Activated CD8-positive, alpha-beta memory T cell treated with anti-CD3 and anti-CD28 coated beads for 1 hour (primary cell): ENCODE measurements at regions not wholly inside any gene's neighbourhood (a gene's known extent, or its start where the extent isn't known, plus 50 kb on each side); places are given as distances from the start of the nearest gene placed in this dataset.

ENCODE experiments used
- DNase-seq, 2 donors: peaks; one replicate each; pipeline ENCODE4 v3.0.0-alpha.2; 2020; ENCODE audit warnings: low read depth in 1 of 2; ENCODE audit errors: extremely low read depth in 1 of 2

- DNase-seq, result no peak
Observed at GRCh38 chr19:33898062-33898677, 101.5 kb downstream of the KCTD15 start.

GRCh38 chr19:33900817-33901216 lies 104.1 kb downstream of the KCTD15 start:
- DNase-seq, result no peak

DNA sequence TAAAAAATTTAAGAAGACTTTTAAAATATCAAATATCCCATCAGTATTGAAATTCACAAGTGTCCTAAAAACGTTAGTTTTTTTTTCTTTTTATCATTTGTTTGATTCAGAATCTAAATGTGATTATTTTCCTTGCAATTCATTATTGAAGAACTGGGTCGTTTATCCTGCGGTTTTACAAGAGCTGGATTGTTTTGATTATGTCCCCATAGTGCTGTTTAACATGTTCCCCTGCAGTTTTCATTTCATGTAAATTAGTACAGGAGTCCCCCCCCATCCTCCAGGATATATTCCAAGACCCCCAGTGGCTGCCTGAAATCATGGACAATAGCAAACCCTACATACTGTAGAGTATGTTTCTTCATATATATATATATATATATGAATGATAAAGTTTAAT lies 105.7 kb downstream of the KCTD15 start:
- no peak for DNase-seq

- DNase-seq, result no peak
Observed at GRCh38 chr19:33902802-33903488, 106.3 kb downstream of the KCTD15 start.

- no peak for DNase-seq
Observed at GRCh38 chr19:33903489-33903850, 106.8 kb downstream of the KCTD15 start.

DNA sequence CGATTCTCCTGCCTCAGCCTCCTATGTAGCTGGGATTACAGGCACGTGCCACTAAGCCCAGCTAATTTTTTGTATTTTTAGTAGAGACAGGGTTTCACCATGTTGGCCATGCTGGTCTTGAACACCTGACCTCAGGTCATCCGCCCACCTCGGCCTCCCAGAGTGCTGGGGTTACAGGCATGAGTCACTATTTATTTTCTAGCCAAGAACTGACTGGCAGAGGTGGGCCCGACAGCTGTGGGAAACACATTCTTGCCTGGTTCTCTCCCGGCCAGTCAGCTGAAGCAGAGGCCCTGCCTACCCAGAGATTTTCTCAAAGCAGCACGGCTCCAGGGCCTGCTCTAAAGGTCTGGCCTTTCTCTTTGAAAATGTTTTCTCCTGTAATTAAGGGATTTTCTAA lies 108.0 kb downstream of the KCTD15 start:
- no peak for DNase-seq

DNA sequence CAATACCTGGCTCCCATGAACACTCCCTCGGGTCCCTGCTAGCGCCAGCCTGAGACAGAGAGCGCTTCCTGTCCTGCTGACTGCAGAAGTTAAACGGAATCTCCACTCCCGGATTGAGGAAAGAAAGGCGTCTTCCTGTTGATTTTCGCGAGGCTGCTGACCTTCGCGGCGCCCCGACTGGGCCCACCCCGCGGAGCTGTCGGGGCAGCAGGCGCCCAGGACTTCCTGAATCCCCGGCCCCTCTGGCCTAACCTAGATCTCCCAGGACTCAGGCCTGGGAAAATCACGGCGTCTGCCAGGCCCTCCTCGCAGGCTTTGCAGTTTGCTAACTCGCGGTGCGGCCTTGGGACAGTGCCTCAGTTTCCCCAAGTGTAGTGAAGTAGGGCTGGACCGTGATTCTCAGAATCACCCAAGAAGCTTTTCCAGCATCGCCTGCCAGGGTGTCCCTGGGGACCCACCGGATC lies 108.8 kb downstream of the KCTD15 start:
- no peak for DNase-seq

DNA sequence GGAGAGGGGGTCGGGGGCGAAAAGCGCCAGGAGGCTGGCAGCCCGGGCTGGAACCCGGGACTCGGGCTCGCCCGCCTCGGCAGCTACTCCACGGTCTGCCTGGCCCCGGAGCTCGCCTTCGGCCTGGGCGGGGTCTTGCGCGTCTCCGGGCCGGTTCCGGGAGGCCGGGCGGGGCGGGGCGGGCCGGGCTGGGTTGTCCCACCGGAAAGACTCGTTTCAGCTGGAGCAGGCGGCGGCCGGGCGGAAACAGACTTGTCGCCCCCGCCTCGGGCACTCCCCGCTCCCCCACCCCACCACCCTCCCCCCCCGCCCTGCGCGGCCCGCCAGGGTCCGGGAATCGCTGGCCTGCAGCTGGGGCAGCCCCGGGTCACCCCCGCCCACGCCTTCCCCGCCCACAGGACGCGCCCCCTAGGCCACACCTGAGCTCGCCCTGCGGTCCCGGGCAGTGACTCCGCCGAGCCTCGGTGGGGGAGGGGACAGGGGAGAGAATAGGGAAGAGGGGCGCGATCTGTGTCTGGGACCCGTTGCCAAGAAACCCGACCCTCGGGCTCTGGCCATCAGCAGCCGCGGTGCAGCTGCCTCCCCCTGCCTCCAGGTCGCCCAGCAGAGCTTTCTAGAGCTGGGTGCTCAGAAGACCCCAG lies 109.4 kb downstream of the KCTD15 start:
- DNase-seq, result no peak

DNA sequence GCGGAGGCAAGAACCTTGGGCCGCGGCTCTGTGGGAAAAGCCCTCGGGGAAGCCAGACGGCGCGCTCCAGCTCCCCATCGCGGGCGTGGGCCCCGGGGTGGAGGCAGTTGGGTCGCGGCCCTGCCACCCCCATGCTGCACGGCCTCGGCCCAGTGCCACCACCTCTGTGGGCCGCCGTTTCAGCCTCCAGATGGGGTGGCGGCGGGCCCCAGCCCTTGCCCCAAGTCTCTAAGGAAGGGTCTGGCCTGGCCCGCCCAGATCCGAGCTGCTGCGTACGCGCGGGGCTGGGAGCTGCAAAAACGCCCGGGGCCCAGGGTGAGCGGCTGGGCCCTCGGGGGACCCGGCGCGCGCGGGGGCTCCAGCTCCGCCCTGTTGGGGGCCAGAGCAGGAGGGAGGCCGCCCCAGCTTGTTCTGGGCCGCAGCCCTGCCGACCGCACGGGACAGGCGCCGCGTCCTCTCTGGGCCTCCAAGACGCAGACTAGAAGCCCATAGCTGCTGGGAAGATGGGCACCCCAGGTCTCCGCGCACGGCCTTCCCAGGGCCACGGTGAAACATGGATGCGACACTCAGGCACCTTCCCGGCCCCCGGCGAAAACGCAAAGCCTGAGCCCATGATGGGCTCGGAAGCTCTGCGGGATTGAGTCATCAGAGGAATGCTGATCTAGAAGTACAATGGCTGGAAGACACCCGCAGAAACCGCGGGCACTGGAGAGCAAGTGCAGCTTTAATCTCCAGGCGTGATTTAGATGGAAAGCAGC lies 110.1 kb downstream of the KCTD15 start:
- no peak for DNase-seq

DNA sequence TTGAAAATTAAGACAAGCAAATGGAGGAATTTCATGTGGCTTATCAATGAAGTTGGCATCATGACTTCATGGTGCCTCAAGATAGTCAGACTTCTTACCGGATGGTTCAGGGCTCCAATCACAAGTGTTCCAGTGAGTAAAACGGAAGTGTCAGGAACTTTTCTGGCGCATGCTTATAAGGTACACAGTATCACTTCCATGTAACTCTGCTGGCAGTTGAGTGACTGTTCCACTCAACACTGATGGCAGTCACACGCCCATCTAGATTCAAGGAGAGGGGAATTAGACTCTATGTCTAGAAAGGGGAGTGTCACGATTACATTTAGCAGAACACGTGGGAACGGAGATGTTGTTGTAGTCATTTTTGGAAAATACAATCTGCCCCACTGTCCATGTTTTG lies 114.3 kb downstream of the KCTD15 start:
- DNase-seq, result no peak

GRCh38 chr19:33914599-33914998 lies 117.9 kb downstream of the KCTD15 start:
- no peak for DNase-seq

DNA sequence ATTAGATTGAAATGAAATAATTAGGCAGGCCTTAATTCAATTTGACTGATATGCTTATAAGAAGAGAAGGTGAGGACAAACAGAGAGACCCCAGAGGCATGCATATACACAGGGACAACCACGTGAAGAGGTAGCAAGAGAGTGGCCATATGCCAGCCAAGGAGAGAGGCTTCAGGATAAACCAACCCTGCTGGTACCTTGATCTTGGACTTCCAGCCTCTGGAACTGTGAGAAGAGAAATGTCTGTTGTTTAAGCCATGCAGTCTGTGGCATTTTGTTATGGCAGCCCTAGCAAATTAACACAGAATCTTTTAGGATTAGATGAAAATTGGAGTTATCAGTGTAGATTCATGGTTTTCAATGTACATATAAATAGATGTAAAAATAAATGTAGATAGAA lies 120.1 kb downstream of the KCTD15 start:
- DNase-seq, result no peak

DNA sequence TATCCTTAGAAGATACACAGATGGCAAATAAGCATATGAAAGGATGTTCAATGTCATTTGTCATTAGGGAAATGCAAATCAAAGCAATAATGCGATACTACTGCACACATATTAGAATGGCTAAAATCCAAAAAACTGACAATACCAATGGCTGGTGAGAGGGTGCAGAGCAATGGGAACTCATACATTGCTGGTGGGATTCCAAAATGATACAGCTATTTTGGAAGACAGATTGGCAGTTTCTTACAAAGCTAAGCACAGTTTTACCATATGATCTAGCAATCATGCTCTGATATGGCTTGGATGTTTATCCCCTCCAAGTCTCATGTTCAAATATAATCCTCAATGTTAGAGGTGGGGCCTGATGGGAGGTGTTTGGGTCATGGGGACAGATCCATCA lies 122.6 kb downstream of the KCTD15 start:
- no peak for DNase-seq

- no peak for DNase-seq
Observed at GRCh38 chr19:33921165-33921564, 124.5 kb downstream of the KCTD15 start.

GRCh38 chr19:33926306-33926705 lies 129.6 kb downstream of the KCTD15 start:
- no peak for DNase-seq

DNA sequence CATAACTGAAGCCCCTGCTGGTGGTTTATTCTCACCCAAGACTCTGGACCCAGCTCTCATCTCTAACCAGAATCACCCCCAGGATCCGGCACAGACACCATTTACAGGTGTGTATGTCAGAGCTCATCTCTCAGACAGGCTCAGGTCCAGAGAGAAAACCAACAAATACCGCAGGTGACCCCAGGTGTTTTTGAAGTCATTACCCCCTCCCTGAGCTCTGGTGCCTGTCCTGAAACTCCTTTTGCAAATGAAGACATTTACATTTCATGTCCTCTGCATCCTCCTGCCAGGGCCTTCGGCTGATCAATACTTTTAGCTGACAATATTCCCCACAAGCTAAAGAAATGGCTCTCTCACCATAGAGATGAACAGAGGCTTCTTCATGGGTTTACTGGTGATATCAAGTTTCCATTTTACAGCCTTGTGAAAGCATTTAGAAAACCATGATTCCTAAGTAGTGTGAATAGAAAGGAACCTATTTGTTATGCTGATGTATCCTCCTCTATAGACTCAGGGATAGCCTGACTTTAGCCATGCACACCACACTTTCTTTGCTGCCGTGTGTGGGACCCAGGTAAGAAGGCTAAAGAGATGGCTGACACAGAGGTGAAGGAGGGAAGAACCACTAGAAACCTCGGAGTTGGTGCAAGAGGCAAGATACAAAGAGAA lies 131.3 kb downstream of the KCTD15 start:
- no peak for DNase-seq

- no peak for DNase-seq
Observed at GRCh38 chr19:33928458-33928950, 131.8 kb downstream of the KCTD15 start.

DNA sequence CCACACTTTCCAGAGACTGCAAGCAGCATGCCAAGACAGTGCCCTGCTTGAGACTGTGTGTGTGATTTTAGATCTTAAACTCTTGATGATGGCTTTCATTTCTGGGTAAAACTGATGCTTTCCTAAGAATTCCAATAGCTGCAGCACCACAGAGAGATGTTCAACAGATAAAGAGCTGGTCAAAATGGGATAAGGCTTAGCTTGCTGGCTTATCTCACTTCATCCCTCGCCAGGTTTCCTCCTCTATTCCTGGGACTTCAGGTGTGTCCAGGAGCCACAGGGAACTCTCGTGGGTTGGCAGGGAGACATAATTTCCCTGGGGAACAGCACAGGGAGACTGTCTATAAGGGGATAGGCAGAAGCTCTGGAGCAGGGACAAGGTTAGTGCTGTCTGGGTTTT lies 137.3 kb downstream of the KCTD15 start:
- no peak for DNase-seq

GRCh38 chr19:33938821-33939220 lies 142.2 kb downstream of the KCTD15 start:
- DNase-seq, result no peak

- DNase-seq, result no peak
Observed at GRCh38 chr19:33941133-33941532, 144.5 kb downstream of the KCTD15 start.
